Heart left ventricle (tissue), 16 donors: ENCODE measurements at regions not wholly inside any gene's neighbourhood (a gene's known extent, or its start where the extent isn't known, plus 50 kb on each side); places are given as distances from the start of the nearest gene placed in this dataset.

Experiments used
- ATAC-seq, 4 donors: fragments of 200-7000 bp; cut with Tn5 transposase; one replicate each; pipeline ENCODE4 v1.9.1; 2020 to 2022; ENCODE audit warnings: moderate library complexity in 4 of 4, mild to moderate bottlenecking in 3 of 4, moderate number of reproducible peaks in 1 of 4
- DNase-seq, 5 donors: peaks; one replicate each; pipeline ENCODE4 v3.0.0-alpha.2; 2020
- H3K27ac ChIP-seq, 12 donors: fragments of 200-600 bp; sonication (generic) in 4 of 12; one replicate each; pipeline versions ENCODE4 v1.5.0 to v1.8.0; 2016 to 2022; ENCODE audit warnings: mild to moderate bottlenecking in 2 of 12
- H3K27me3 ChIP-seq, 9 donors: fragments of 200-600 bp; sonication (generic) in 2 of 9; one replicate each; pipeline versions ENCODE4 v1.5.1 to v1.8.0; 2016 to 2022; ENCODE audit warnings: mild to moderate bottlenecking in 3 of 9
- H3K36me3 ChIP-seq, 9 donors: fragments of 200-600 bp; sonication (generic) in 2 of 9; one replicate each; pipeline versions ENCODE4 v1.5.0 to v1.8.0; 2018 to 2022; ENCODE audit warnings: mild to moderate bottlenecking in 2 of 9
- H3K4me1 ChIP-seq, 12 donors: fragments of 200-600 bp; sonication (generic) in 4 of 12; one replicate each; pipeline versions ENCODE4 v1.5.0 to v1.8.0; 2016 to 2022; ENCODE audit warnings: mild to moderate bottlenecking in 3 of 12
- H3K4me3 ChIP-seq, 12 donors: fragments of 200-600 bp; sonication (generic) in 4 of 12; one replicate each; pipeline versions ENCODE4 v1.5.0 to v1.8.0; 2017 to 2022; ENCODE audit warnings: mild to moderate bottlenecking in 9 of 12, moderate library complexity in 4 of 12
- H3K9me3 ChIP-seq, 12 donors: fragments of 200-600 bp; sonication (generic) in 4 of 12; one replicate each; pipeline versions ENCODE4 v1.5.0 to v1.8.0; 2016 to 2022; ENCODE audit warnings: mild to moderate bottlenecking in 1 of 12
- CTCF ChIP-seq, 12 donors: fragments of 200-600 bp; sonication (generic) in 4 of 12; IDR thresholded peaks; one replicate each; pipeline versions ENCODE4 v1.5.0 to v1.8.0; 2018 to 2022; ENCODE audit warnings: antibody characterized with exemption in 12 of 12, mild to moderate bottlenecking in 5 of 12
- POLR2A ChIP-seq, 2 donors: fragments of 450-650 bp; IDR thresholded peaks; one replicate each; pipeline ENCODE4 v1.6.1; 2017; ENCODE audit warnings: antibody characterized with exemption in 2 of 2, mild to moderate bottlenecking in 2 of 2, moderate library complexity in 2 of 2
- WGBS, 4 donors: extraction: QIAGEN DNeasy Blood & Tissue Kit in 2 of 4; methylation state at CpG; one replicate each; pipeline versions ENCODE4 v1.1.5 to v1.1.7; 2013 to 2018; 5-methylcytosine and 5-hydroxymethylcytosine counted together
- intact Hi-C, 10 donors: fragments of 100-400 bp; cut with DNase I; formaldehyde crosslinking; loops; one replicate each; pipeline versions ENCODE4 v1.11.1 to v1.14.2; 2022
- donor health status: ischemic (EF 13 %, LVEDD 7.1; RV severe dilation, severe dysfunction).
- donor health status: healthy with polysubstance abuse.
- donor health status: DM: no; HTN: yes; CAD: no.
- donor health status: DM: no; HTN: no; CAD: no.
- donor health status: ischemic (EF 25% LVEDD 6.9; RV normal size, moderate dysfunction).
- donor health status: ischemic (EF 25% LVEDD 5.7; RV mildly dilated, moderate dysfunction).
- donor health status: healthy.
- donor health status: DM: yes; HTN: yes; CAD: no.
- donor health status: ischemic (EF 35%, LVEDD 5.7; RV mildly dilated, moderate dysfunction).
- donor health status: nonischemic (EF 11% LVEDD 7.7; RV severe dilation, severe dysfunction).
- donor health status: DM: yes; HTN: yes; CAD: no.
- donor health status: PGD.
- donor health status: ischemic (EF 29% LVEDD 5.4; RV normal size, mild dysfunction).
- donor health status: nonischemic (EF 23%, LVEDD 6.1; RV moderate dilation, normal function).

DNA sequence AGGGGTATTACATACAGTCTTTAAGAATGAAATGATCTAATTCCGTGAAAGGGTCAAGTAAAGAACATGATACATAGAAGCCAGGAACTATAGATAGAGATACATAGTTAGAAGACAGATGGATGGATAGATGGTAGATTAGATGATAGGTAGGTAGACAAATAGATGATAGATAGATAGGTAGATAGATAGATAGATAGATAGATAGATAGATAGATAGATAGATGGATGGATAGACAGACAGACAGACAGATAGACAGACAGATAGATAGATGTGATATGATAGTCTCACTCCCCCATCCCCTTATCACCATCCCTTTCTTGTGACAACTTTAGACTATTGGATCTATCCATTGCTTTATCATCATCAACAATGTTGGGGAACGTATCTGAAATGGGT is 448.2 kb downstream of the METTL4 start:
- TF ChIP-seq POLR2A (IDR thresholded peaks at IDR 0.05) (no peak), CTCF (IDR thresholded peaks at IDR 0.05) (no peak)
- intact Hi-C loops: no loop called here
- DNase-seq (no peak), ATAC-seq (no peak)
- H3K27me3 ChIP-seq: peaks cover 0 to 4% (median 0%) of the 10 kb centered on the region in 9 donors
- H3K4me1 ChIP-seq: no peaks in the 10 kb centered on the region
- no peak overlapping the region for H3K4me3 ChIP-seq
- H3K9me3 ChIP-seq: no peaks in the 10 kb centered on the region
- 85 to 89% (median 87%) methylated on average over 2 of the region's 2 CpGs for WGBS, 4 donors
- H3K27ac ChIP-seq: no peak overlapping the region
- H3K36me3 ChIP-seq: no peaks in the 10 kb centered on the region

DNA sequence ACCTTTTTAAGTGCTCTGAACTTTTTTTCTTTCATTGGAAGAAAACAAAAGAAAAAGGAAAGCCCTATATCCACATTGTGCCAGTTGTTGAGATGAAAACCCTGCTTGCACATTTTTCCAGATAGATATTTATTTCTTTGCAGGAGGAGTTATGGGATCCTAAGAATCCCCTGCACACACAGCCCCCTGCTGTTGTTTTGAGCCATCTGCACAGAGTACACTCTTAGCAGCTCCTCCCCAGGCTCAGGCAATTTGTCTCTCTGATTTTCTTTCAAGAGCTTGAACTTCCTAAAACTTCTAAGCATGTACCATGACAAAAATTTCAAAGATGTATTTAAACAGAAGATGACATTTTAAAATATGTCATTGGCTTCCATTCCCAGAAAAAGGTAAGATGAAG is 436.9 kb downstream of the METTL4 start:
- DNase-seq (no peak), ATAC-seq (no peak)
- intact Hi-C loops: no loop called here
- Histone ChIP-seq H3K27me3 (no peaks in the 10 kb centered on the region), H3K4me3 (no peak overlapping the region), H3K4me1 (no peaks in the 10 kb centered on the region), H3K9me3 (no peaks in the 10 kb centered on the region), H3K36me3 (no peaks in the 10 kb centered on the region), H3K27ac (no peak overlapping the region)
- no peak for TF ChIP-seq POLR2A (IDR thresholded peaks at IDR 0.05)
- no peak for TF ChIP-seq CTCF (IDR thresholded peaks at IDR 0.05)

DNA sequence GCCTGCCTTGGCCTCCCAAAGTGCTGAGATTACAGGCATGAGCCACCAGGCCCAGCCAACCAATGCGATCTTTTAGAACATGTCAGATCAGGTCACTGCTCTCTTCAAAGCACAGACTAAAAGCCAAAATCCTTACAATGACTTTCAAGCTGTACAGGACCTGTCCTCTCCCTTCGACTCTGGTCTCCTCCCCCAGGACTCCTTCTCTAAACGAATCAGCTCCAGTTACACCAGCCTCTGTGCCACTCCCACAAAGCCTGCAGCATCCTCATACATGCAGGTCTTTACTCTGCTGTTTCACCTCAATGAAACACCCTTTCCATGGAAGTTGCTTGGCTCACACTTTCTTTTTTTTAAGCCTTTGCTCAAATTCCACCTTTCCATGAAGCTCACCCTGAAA is 436.0 kb downstream of the METTL4 start:
- H3K4me3 ChIP-seq: no peak overlapping the region
- no peak for ATAC-seq
- TF ChIP-seq CTCF (IDR thresholded peaks at IDR 0.05): no peak
- TF ChIP-seq POLR2A (IDR thresholded peaks at IDR 0.05): no peak
- no peaks in the 10 kb centered on the region for H3K36me3 ChIP-seq
- intact Hi-C loops: no loop called here
- DNase-seq: no peak
- no peak overlapping the region for H3K27ac ChIP-seq
- WGBS, 4 donors: 54 to 73% (median 67%) methylated on average over 3 of the region's 3 CpGs
- no peaks in the 10 kb centered on the region for H3K4me1 ChIP-seq
- no peaks in the 10 kb centered on the region for H3K27me3 ChIP-seq
- H3K9me3 ChIP-seq: no peaks in the 10 kb centered on the region

GRCh38 chr18:2138552-2138951 is 432.8 kb downstream of the METTL4 start:
- H3K36me3 ChIP-seq: no peaks in the 10 kb centered on the region
- ATAC-seq: no peak
- TF ChIP-seq CTCF (IDR thresholded peaks at IDR 0.05): no peak
- TF ChIP-seq POLR2A (IDR thresholded peaks at IDR 0.05): no peak
- intact Hi-C loops: no loop called here
- no peak for DNase-seq
- H3K27me3 ChIP-seq: no peaks in the 10 kb centered on the region
- no peaks in the 10 kb centered on the region for H3K9me3 ChIP-seq
- H3K4me1 ChIP-seq: no peaks in the 10 kb centered on the region
- no peak overlapping the region for H3K27ac ChIP-seq
- 74 to 80% (median 76%) methylated on average over 3 of the region's 3 CpGs for WGBS, 4 donors
- no peak overlapping the region for H3K4me3 ChIP-seq
